Kidney epithelial cell (primary cell): ENCODE measurements at regions not wholly inside any gene's neighbourhood (a gene's known extent, or its start where the extent isn't known, plus 50 kb on each side); places are given as distances from the start of the nearest gene placed in this dataset.

Source experiments
- DNase-seq: peaks from one replicate; pipeline ENCODE4 v3.0.0-alpha.2; 2010; ENCODE audit warnings: low read depth
- H3K27me3 ChIP-seq: 2 replicates; pipeline ENCODE4 v1.6.0; 2011; ENCODE audit warnings: low read length; ENCODE audit not compliant: control insufficient read depth, insufficient read depth
- H3K36me3 ChIP-seq: 2 replicates; pipeline ENCODE4 v1.5.1; 2011; ENCODE audit warnings: low read length; ENCODE audit not compliant: control insufficient read depth, insufficient read depth
- H3K4me3 ChIP-seq: 2 replicates; pipeline ENCODE4 v1.5.1; 2011; ENCODE audit warnings: low read depth, mild to moderate bottlenecking, control low read depth, low read length
- CTCF ChIP-seq: IDR thresholded peaks from 2 replicates; pipeline ENCODE4 v1.5.1; 2011; ENCODE audit warnings: mild to moderate bottlenecking, moderate library complexity, low read length, control low read depth, inconsistent platforms; ENCODE audit not compliant: insufficient read depth, poor library complexity, severe bottlenecking

DNA sequence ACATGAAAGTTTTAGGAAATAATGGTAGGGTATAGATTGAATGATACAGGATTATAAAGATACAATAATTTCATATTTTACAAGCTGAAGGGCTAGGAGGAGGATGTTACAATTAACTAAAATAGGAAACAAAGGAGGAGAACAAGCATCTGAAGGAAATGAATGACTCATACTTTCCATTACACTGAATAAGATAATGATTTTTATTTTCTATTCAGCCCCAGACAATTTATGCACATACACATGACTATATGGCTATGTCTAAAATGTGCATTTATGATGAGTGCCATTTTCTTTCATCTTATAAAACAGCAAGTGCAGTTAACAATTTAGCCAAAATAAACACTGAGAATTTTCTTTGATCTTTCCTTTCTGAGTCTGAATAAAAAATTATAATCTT, 994.6 kb upstream of the ADGRB3 start:
- no peaks in the 10 kb centered on the region for H3K27me3 ChIP-seq
- TF ChIP-seq CTCF = no peak
- no peaks in the 10 kb centered on the region for H3K36me3 ChIP-seq
- DNase-seq = no peak
- H3K4me3 ChIP-seq = no peak overlapping the region

DNA sequence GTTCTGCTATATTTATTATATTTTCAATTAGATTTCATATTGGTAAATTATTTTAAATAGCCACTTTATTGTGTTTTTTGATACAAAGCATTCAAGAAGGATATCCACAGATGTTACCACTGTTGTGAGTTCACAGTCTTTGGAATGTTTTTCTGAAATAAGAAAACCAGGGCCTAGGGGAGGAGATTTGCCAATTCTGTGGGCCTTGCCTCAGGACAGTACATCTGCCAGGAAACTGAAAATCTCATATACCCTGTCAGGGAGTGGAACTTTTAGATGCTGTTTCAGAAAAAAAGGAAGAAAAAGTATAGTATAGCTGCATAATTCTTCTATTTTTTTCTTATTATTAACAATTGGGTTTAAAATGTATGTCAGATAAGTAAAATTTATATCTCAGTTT, 995.9 kb upstream of the ADGRB3 start:
- H3K4me3 ChIP-seq = no peak overlapping the region
- H3K36me3 ChIP-seq = no peaks in the 10 kb centered on the region
- no peak for TF ChIP-seq CTCF
- no peaks in the 10 kb centered on the region for H3K27me3 ChIP-seq
- DNase-seq = no peak

- H3K36me3 ChIP-seq = no peaks in the 10 kb centered on the region
- H3K27me3 ChIP-seq = no peaks in the 10 kb centered on the region
- no peak for TF ChIP-seq CTCF
- H3K4me3 ChIP-seq = no peak overlapping the region
- DNase-seq = no peak
These were observed 1000.9 kb upstream of the ADGRB3 start for GRCh38 chr6:67634199-67634598.

GRCh38 chr6:67633058-67633457, 1002.0 kb upstream of the ADGRB3 start:
- TF ChIP-seq CTCF = no peak
- Histone ChIP-seq H3K27me3 (no peaks in the 10 kb centered on the region), H3K4me3 (no peak overlapping the region), H3K36me3 (no peaks in the 10 kb centered on the region)
- DNase-seq = no peak

- no peak for TF ChIP-seq CTCF
- DNase-seq = peak; percentile 28
- Histone ChIP-seq H3K36me3 (no peaks in the 10 kb centered on the region), H3K27me3 (no peaks in the 10 kb centered on the region), H3K4me3 (no peak overlapping the region)
These were observed 1004.9 kb upstream of the ADGRB3 start for GRCh38 chr6:67630146-67630545.

DNA sequence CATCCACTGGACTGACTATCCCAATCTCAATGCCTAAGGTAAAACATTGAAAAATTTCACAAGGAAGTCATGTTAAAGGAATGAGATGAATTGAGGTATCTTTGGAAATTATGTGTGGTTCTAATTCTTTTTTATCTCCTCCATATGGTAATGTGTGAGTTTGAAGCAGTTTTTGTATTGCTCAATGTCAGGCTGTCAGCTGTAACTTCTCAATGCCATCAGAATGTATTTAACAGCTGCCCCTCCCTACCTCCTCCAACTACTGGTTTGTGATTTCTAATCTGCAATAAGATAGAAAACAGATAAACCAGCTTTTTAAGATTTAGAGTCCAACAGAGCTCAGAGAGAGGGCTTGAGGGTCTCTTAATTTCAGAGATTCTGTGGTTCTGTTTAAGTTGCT, 1005.8 kb upstream of the ADGRB3 start:
- DNase-seq = no peak
- H3K4me3 ChIP-seq = no peak overlapping the region
- no peaks in the 10 kb centered on the region for H3K27me3 ChIP-seq
- no peaks in the 10 kb centered on the region for H3K36me3 ChIP-seq
- TF ChIP-seq CTCF = no peak
